Endothelial cell of umbilical vein (primary cell): ENCODE measurements at regions not wholly inside any gene's neighbourhood (a gene's known extent, or its start where the extent isn't known, plus 50 kb on each side); places are given as distances from the start of the nearest gene placed in this dataset.

Experiments used
- BruUV-seq: library from RNA; stranded (reverse); fragments of 400-500 nt; replicated peaks from 2 replicates; lab custom pipeline; 2021; lab: Mats Ljungman, UMichigan
- CTCF ChIA-PET: fragments of 300-600, 350-600 bp; sonication (Branson Sonifier 250); formaldehyde crosslinking; loops from one replicate; lab custom pipeline; 2021; ENCODE audit warnings: antibody characterized with exemption, inconsistent platforms; lab: Charles Lee
- POLR2A ChIA-PET: fragments of 300-600, 350-600 bp; sonication (Branson Sonifier 250); formaldehyde crosslinking; loops from one replicate; lab custom pipeline; 2021; ENCODE audit warnings: antibody characterized with exemption, inconsistent platforms; lab: Charles Lee
- DNase-seq: peaks from one replicate; pipeline ENCODE4 v3.0.0-alpha.2; 2011; ENCODE audit warnings: low read depth, low spot score
- FAIRE-seq: peaks from 2 replicates; lab custom pipeline; 2011; peaks lifted over from hg19 to GRCh38; lab: Jason Lieb, UNC
- H2AFZ ChIP-seq: 2 replicates; pipeline ENCODE4 v1.6.0; 2012; ENCODE audit warnings: low read depth, low read length, control low read depth, inconsistent platforms
- H3K27ac ChIP-seq: 2 replicates; pipeline ENCODE4 v1.5.1; 2011; ENCODE audit warnings: low read depth, mild to moderate bottlenecking, control low read depth, low read length, moderate library complexity; ENCODE audit not compliant: insufficient read depth
- H3K27me3 ChIP-seq, 2 experiments: 2 replicates each; pipeline versions ENCODE4 v1.6.0 to v1.6.1; 2011; ENCODE audit warnings: low read length in 2 of 2, mixed read lengths in 1 of 2; ENCODE audit not compliant: control insufficient read depth in 2 of 2, insufficient read depth in 2 of 2
- H3K36me3 ChIP-seq, 2 experiments: 2 replicates in 1 of 2; 3 replicates in 1 of 2; pipeline ENCODE4 v1.5.1; 2011; ENCODE audit warnings: low read length in 2 of 2, mild to moderate bottlenecking in 1 of 2, moderate library complexity in 1 of 2; ENCODE audit not compliant: control insufficient read depth in 2 of 2, insufficient read depth in 2 of 2; ENCODE audit errors: extremely low read depth in 1 of 2
- H3K4me1 ChIP-seq: 3 replicates; pipeline ENCODE4 v1.5.1; 2011; ENCODE audit warnings: mild to moderate bottlenecking, low read length; ENCODE audit not compliant: control insufficient read depth, insufficient read depth; ENCODE audit errors: extremely low read depth
- H3K4me2 ChIP-seq: 2 replicates; pipeline ENCODE4 v1.6.1; 2011; ENCODE audit warnings: low read length, control low read depth, mixed read lengths; ENCODE audit not compliant: insufficient read depth
- H3K4me3 ChIP-seq, 3 experiments: fragments of 200-600 bp in 1 of 3; sonication (generic), shearing (Covaris generic) in 1 of 3; replicated peaks in 1 of 3; 2 replicates each; pipeline ENCODE4 v1.5.1; 2011 to 2016; ENCODE audit warnings: control low read depth in 3 of 3, low read length in 3 of 3, mild to moderate bottlenecking in 2 of 3, inconsistent platforms in 1 of 3, low read depth in 1 of 3, moderate library complexity in 1 of 3; ENCODE audit not compliant: insufficient read depth in 1 of 3
- H3K79me2 ChIP-seq: 2 replicates; pipeline ENCODE4 v1.6.0; 2012; ENCODE audit warnings: low read length, inconsistent platforms; ENCODE audit not compliant: control insufficient read depth, insufficient read depth
- H3K9ac ChIP-seq: replicated peaks from 2 replicates; pipeline ENCODE3; 2011; ENCODE audit warnings: low read length, control low read depth; ENCODE audit not compliant: insufficient read depth; ENCODE audit errors: extremely low read depth
- H3K9me1 ChIP-seq: replicated peaks from 3 replicates; pipeline ENCODE4 v1.6.0; 2011; ENCODE audit warnings: mild to moderate bottlenecking, low read length; ENCODE audit not compliant: control insufficient read depth, insufficient read depth; ENCODE audit errors: extremely low read depth
- H3K9me3 ChIP-seq: replicated peaks from 2 replicates; pipeline ENCODE4 v1.5.1; 2012; ENCODE audit warnings: low read length, inconsistent platforms; ENCODE audit not compliant: control insufficient read depth, insufficient read depth
- H4K20me1 ChIP-seq: replicated peaks from 2 replicates; pipeline ENCODE3; 2011; ENCODE audit warnings: mild to moderate bottlenecking, low read length; ENCODE audit not compliant: control insufficient read depth, insufficient read depth; ENCODE audit errors: extremely low read depth
- EZH2 ChIP-seq: IDR thresholded peaks from 2 replicates; pipeline ENCODE4 v1.6.1; 2012; ENCODE audit warnings: borderline replicate concordance, low read depth, mild to moderate bottlenecking, moderate library complexity, low read length, inconsistent platforms; ENCODE audit not compliant: severe bottlenecking
- FOS ChIP-seq: IDR thresholded peaks from 2 replicates; pipeline ENCODE4 v1.6.1; 2011; ENCODE audit warnings: mild to moderate bottlenecking, low read length, moderate library complexity, borderline replicate concordance; ENCODE audit not compliant: insufficient read depth
- GATA2 ChIP-seq: IDR thresholded peaks from 2 replicates; pipeline ENCODE4 v1.7.0; 2011; ENCODE audit warnings: low read depth, mild to moderate bottlenecking, moderate library complexity, mixed read lengths, low read length; ENCODE audit not compliant: insufficient read length, insufficient read depth
- JUN ChIP-seq: IDR thresholded peaks from 2 replicates; pipeline ENCODE4 v1.6.1; 2011; ENCODE audit warnings: borderline replicate concordance, low read depth; ENCODE audit not compliant: insufficient read length, insufficient read depth
- MYC ChIP-seq: IDR thresholded peaks from one replicate; pipeline ENCODE4 v1.6.1; 2011; ENCODE audit warnings: mild to moderate bottlenecking, low read depth, low read length
- POLR2A ChIP-seq: IDR thresholded peaks from 2 replicates; pipeline ENCODE4 v1.6.1; 2012; ENCODE audit warnings: low read depth, mild to moderate bottlenecking, control low read depth, low read length
- POLR2AphosphoS5 ChIP-seq: IDR thresholded peaks from 2 replicates; pipeline ENCODE4 v1.6.1; 2012; ENCODE audit warnings: low read depth, mild to moderate bottlenecking, control low read depth, low read length, moderate library complexity; ENCODE audit not compliant: insufficient read depth
- dilution Hi-C: fragments of 300-500 bp; cut with MboI; formaldehyde crosslinking; loops from one replicate; pipeline ENCODE4 v1.15.0; 2019; ENCODE audit warnings: low sequenced_read_pairs; ENCODE audit not compliant: extremely low pct_ligation_motif_present
- intact Hi-C: fragments of 100-400 bp; cut with micrococcal nuclease; formaldehyde crosslinking; loops from one replicate; pipeline ENCODE4 v1.10.0; 2022
- TF ChIP-seq, protein P1 (sequence below): IDR thresholded peaks from 2 replicates; pipeline ENCODE4 v1.6.1; 2011; ENCODE audit not compliant: insufficient read depth, insufficient read length
- TF ChIP-seq, protein P2 (sequence below), 2 donors: IDR thresholded peaks; 1 replicate in 1 of 2; 2 replicates in 1 of 2; pipeline ENCODE4 v1.5.1; 2011; ENCODE audit warnings: low read length in 2 of 2, mild to moderate bottlenecking in 2 of 2, moderate library complexity in 2 of 2, control low read depth in 1 of 2, inconsistent platforms in 1 of 2, low read depth in 1 of 2; ENCODE audit not compliant: insufficient read depth in 1 of 2; ENCODE audit errors: extremely low read depth in 1 of 2

DNA sequence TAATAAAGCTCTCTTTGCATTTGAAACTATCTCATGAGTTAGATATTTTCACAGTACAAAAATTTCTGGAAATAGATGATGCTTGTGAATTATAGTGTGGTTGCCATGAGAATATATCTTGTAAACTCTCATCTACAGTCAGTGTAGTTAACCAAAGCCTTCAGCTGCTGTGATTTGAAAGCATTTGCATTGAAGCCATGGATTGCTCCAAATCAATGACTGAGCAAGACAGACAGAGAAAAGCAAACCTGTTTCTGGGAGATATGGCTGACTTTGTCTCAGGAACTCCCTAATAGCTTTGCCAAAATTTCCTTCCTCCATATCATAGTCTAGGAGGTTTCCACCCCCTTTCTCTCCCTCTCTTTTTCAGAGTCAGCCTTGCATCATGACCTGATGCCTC lies 955.3 kb downstream of the REEP3 start:
- CTCF ChIA-PET: no interaction called here

DNA sequence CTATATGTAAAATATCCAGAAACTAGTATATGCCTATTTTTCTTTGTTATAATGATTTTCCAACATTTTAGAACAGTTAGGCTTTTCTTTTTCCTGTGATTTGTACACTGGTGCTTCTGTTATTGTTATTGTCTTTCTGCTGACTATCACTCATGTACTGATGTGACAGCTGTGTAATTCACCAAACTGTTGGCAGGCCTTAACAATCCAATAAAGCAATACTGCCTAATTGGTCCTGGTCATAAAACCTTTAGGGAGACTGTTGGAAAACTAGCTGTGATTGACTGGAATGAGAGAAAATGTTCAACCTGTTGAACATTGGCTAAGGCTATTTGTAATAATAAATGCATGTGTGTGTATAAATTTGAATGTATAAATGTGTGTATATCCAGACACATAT lies 956.6 kb downstream of the REEP3 start:
- intact Hi-C loops: no loop called here
- Histone ChIP-seq H3K4me1 (no peaks in the 10 kb centered on the region), H3K9me1 (no peaks in the 10 kb centered on the region), H3K4me2 (no peak overlapping the region), H3K27me3 (no peaks in the 10 kb centered on the region), H3K36me3 (no peaks in the 10 kb centered on the region), H4K20me1 (no peaks in the 10 kb centered on the region), H3K9ac (no peak overlapping the region), H3K27ac (no peak overlapping the region), H3K9me3 (no peaks in the 10 kb centered on the region), H2AFZ (no peak overlapping the region), H3K79me2 (no peaks in the 10 kb centered on the region), H3K4me3 (no peak overlapping the region)
- POLR2A ChIA-PET: no interaction called here
- CTCF ChIA-PET: no interaction called here
- FAIRE-seq: no peak
- no peak for DNase-seq
- TF ChIP-seq POLR2AphosphoS5: no peak
- no peak for TF ChIP-seq FOS
- TF ChIP-seq MYC: no peak
- TF ChIP-seq, protein P1, sequence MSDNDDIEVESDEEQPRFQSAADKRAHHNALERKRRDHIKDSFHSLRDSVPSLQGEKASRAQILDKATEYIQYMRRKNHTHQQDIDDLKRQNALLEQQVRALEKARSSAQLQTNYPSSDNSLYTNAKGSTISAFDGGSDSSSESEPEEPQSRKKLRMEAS: no peak
- TF ChIP-seq GATA2: no peak
- no peak for TF ChIP-seq JUN
- TF ChIP-seq EZH2: no peak
- TF ChIP-seq, protein P2, sequence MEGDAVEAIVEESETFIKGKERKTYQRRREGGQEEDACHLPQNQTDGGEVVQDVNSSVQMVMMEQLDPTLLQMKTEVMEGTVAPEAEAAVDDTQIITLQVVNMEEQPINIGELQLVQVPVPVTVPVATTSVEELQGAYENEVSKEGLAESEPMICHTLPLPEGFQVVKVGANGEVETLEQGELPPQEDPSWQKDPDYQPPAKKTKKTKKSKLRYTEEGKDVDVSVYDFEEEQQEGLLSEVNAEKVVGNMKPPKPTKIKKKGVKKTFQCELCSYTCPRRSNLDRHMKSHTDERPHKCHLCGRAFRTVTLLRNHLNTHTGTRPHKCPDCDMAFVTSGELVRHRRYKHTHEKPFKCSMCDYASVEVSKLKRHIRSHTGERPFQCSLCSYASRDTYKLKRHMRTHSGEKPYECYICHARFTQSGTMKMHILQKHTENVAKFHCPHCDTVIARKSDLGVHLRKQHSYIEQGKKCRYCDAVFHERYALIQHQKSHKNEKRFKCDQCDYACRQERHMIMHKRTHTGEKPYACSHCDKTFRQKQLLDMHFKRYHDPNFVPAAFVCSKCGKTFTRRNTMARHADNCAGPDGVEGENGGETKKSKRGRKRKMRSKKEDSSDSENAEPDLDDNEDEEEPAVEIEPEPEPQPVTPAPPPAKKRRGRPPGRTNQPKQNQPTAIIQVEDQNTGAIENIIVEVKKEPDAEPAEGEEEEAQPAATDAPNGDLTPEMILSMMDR (IDR thresholded peaks at IDR 0.05; ENCODE audit: extremely low read depth in 1 of 2, insufficient read depth in 1 of 2, low read depth in 1 of 2, low read length in 2 of 2): no peak
- BruUV-seq: no TSS peak
- dilution Hi-C loops: no loop called here

More for the DNA sequence above, 955.3 kb downstream of the REEP3 start:
- Histone ChIP-seq H3K9me1 (no peaks in the 10 kb centered on the region), H2AFZ (no peak overlapping the region), H4K20me1 (no peaks in the 10 kb centered on the region), H3K27ac (no peak overlapping the region), H3K4me3 (no peak overlapping the region), H3K27me3 (no peaks in the 10 kb centered on the region), H3K9ac (no peak overlapping the region), H3K4me2 (no peak overlapping the region), H3K79me2 (no peaks in the 10 kb centered on the region), H3K4me1 (no peaks in the 10 kb centered on the region), H3K36me3 (no peaks in the 10 kb centered on the region), H3K9me3 (no peaks in the 10 kb centered on the region)
- FAIRE-seq (no peak), DNase-seq (no peak)
- no TSS peak for BruUV-seq
- intact Hi-C loops (no loop called here), dilution Hi-C loops (no loop called here)
- POLR2A ChIA-PET: no interaction called here
- TF ChIP-seq POLR2A (no peak), POLR2AphosphoS5 (no peak), GATA2 (no peak), FOS (no peak), MYC (no peak), JUN (no peak)
- TF ChIP-seq, protein P2 (IDR thresholded peaks at IDR 0.05; ENCODE audit: extremely low read depth in 1 of 2, insufficient read depth in 1 of 2, low read depth in 1 of 2, low read length in 2 of 2): no peak
